Fibroblast of lung (primary cell): ENCODE measurements at regions not wholly inside any gene's neighbourhood (a gene's known extent, or its start where the extent isn't known, plus 50 kb on each side); places are given as distances from the start of the nearest gene placed in this dataset.

Source experiments
- DNase-seq, 2 donors: peaks; one replicate each; pipeline versions ENCODE4 v3.0.0 to v3.0.0-alpha.2; 2010; ENCODE audit warnings: low read depth in 2 of 2
- H2AFZ ChIP-seq: 2 replicates; pipeline ENCODE4 v1.5.1; 2012; ENCODE audit warnings: low read length, control low read depth, inconsistent platforms
- H3K27ac ChIP-seq: 2 replicates; pipeline ENCODE4 v1.5.1; 2011; ENCODE audit warnings: low read length, control low read depth; ENCODE audit not compliant: insufficient read depth
- H3K27me3 ChIP-seq: 2 replicates; pipeline ENCODE4 v1.5.1; 2011; ENCODE audit warnings: mild to moderate bottlenecking, low read length; ENCODE audit not compliant: control insufficient read depth, insufficient read depth
- H3K36me3 ChIP-seq: 2 replicates; pipeline ENCODE4 v1.5.1; 2011; ENCODE audit warnings: low read length; ENCODE audit not compliant: control insufficient read depth, insufficient read depth
- H3K4me1 ChIP-seq: 2 replicates; pipeline ENCODE4 v1.5.1; 2011; ENCODE audit warnings: low read length; ENCODE audit not compliant: control insufficient read depth, insufficient read depth; ENCODE audit errors: extremely low read depth
- H3K4me2 ChIP-seq: 2 replicates; pipeline ENCODE4 v1.5.1; 2011; ENCODE audit warnings: low read length, control low read depth; ENCODE audit not compliant: insufficient read depth; ENCODE audit errors: extremely low read depth
- H3K4me3 ChIP-seq, 4 experiments: fragments of 200-600 bp in 1 of 4; sonication (generic) in 1 of 4; replicated peaks in 1 of 4; 2 replicates each; pipeline ENCODE4 v1.5.1; 2011 to 2016; ENCODE audit warnings: low read length in 4 of 4, low read depth in 3 of 4, mild to moderate bottlenecking in 3 of 4, control low read depth in 2 of 4, inconsistent platforms in 1 of 4, mixed read lengths in 1 of 4; ENCODE audit not compliant: insufficient read depth in 1 of 4; ENCODE audit errors: control extremely low read depth in 1 of 4
- H3K79me2 ChIP-seq: 2 replicates; pipeline ENCODE4 v1.5.1; 2012; ENCODE audit warnings: mild to moderate bottlenecking, low read length, inconsistent platforms; ENCODE audit not compliant: control insufficient read depth, insufficient read depth
- H3K9ac ChIP-seq: 2 replicates; pipeline ENCODE4 v1.5.1; 2011; ENCODE audit warnings: mild to moderate bottlenecking, low read length, control low read depth; ENCODE audit not compliant: insufficient read depth
- H3K9me3 ChIP-seq: 2 replicates; pipeline ENCODE4 v1.5.1; 2012; ENCODE audit warnings: low read depth, low read length; ENCODE audit not compliant: control insufficient read depth, insufficient read depth
- H4K20me1 ChIP-seq: 2 replicates; pipeline ENCODE4 v1.5.1; 2011; ENCODE audit warnings: low read length; ENCODE audit not compliant: control insufficient read depth, insufficient read depth; ENCODE audit errors: extremely low read depth
- EZH2 ChIP-seq: IDR thresholded peaks from 2 replicates; pipeline ENCODE4 v1.5.1; 2012; ENCODE audit warnings: low read length, control low read depth, mild to moderate bottlenecking; ENCODE audit errors: missing control alignments
- TF ChIP-seq, protein P1 (sequence below), 2 donors: IDR thresholded peaks in 1 of 2; conservative IDR thresholded peaks in 1 of 2; 1 replicate in 1 of 2; 2 replicates in 1 of 2; pipeline ENCODE4 v1.5.1; 2011 to 2012; ENCODE audit warnings: low read length in 2 of 2, control low read depth in 1 of 2, inconsistent platforms in 1 of 2, low read depth in 1 of 2, mild to moderate bottlenecking in 1 of 2

DNA sequence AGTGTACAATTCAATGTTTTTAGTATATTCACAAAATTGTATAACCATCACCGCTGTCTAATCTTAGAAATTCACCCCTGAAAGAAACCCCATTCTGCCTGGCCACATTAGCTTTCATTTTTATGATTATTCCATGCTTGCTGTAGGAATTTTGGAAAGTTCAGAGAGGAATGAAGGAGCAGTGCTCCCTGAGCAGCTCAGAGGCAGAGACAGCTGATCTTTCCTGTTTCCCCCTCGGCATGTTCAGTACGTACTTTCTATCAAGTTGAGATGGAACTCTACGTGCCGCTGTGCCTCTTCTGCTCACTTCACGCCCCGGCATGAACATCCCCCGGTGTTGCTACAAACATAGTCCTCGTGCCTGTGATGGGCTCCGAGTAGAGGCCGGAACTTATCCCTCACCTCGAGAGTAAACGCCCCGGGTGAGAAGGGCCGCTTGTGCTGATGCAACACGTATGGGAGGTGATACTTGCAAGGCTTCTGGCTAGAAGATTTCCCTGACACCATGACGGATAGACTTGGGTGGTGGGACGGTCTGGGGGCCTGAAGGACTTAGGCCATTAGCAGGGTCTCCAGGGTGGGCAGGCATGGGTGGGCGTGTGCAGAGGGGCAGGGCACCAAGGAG lies 79.2 kb upstream of the CIBAR2 start:
- Histone ChIP-seq H3K27ac (no peak overlapping the region), H3K79me2 (peaks cover 23% of the 10 kb centered on the region), H4K20me1 (no peaks in the 10 kb centered on the region), H3K4me2 (no peak overlapping the region), H3K9ac (no peak overlapping the region), H3K36me3 (peaks cover 2% of the 10 kb centered on the region), H3K4me1 (peaks cover 3% of the 10 kb centered on the region), H3K9me3 (no peaks in the 10 kb centered on the region), H2AFZ (no peak overlapping the region), H3K27me3 (no peaks in the 10 kb centered on the region), H3K4me3 (no peak overlapping the region)
- DNase-seq: no peak
- TF ChIP-seq, protein P1, sequence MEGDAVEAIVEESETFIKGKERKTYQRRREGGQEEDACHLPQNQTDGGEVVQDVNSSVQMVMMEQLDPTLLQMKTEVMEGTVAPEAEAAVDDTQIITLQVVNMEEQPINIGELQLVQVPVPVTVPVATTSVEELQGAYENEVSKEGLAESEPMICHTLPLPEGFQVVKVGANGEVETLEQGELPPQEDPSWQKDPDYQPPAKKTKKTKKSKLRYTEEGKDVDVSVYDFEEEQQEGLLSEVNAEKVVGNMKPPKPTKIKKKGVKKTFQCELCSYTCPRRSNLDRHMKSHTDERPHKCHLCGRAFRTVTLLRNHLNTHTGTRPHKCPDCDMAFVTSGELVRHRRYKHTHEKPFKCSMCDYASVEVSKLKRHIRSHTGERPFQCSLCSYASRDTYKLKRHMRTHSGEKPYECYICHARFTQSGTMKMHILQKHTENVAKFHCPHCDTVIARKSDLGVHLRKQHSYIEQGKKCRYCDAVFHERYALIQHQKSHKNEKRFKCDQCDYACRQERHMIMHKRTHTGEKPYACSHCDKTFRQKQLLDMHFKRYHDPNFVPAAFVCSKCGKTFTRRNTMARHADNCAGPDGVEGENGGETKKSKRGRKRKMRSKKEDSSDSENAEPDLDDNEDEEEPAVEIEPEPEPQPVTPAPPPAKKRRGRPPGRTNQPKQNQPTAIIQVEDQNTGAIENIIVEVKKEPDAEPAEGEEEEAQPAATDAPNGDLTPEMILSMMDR (conservative IDR thresholded peaks at IDR 0.05 in 1 of 2, IDR thresholded peaks at IDR 0.05 in 1 of 2; ENCODE audit: low read depth in 1 of 2, low read length in 2 of 2): no peak
- TF ChIP-seq EZH2: no peak

DNA sequence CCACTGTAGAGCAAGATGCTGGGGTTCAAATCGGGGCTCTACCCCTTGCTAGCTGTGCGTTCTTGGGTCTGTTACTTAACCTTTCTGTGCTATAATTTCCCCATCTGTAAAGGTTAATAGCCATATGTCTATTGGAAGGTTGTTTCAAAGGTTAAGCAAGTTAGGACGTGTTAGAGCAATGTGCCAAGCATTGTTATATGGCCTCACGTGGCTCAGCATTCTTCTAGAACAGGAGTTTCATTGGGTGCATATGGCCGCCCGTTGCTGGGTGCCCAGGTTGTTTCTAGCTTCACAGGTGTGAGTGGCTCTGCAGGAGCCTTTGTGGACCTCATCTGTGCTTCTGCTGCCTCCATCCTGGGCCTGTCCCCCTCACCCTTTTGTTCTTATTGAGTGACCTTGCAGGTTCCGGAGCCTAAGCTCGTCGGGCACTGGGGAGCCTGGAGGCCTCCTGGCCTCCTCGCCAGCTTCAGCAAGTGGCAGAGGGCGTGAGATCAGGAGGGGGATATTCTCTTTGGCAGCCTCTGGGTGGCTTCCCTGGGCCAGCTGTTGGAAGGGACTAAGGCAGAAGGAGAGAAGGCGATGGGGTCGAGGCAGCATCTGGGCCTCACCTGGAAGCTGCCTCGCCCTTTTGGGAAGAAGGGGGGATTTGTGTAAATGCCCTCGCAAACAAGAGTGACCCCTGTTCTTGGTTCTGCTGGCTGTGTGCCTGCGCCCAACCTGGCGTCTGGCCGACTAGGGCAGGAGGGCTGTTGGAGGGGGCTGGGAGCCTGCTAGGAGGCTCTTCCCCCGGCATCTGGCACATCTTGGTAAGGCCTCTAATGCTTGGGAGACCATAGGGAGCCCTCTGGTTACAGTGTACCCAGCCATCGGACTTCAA lies 80.2 kb upstream of the CIBAR2 start:
- H3K36me3 ChIP-seq: peaks cover 2% of the 10 kb centered on the region
- no peak overlapping the region for H2AFZ ChIP-seq
- peak overlapping the region; percentile 48 for H3K27ac ChIP-seq
- H4K20me1 ChIP-seq: no peaks in the 10 kb centered on the region
- peak overlapping the region; percentile 4 for H3K4me2 ChIP-seq
- H3K4me1 ChIP-seq: no peaks in the 10 kb centered on the region
- peaks cover 20% of the 10 kb centered on the region for H3K79me2 ChIP-seq
- no peaks in the 10 kb centered on the region for H3K27me3 ChIP-seq
- H3K4me3 ChIP-seq: no peak overlapping the region
- H3K9me3 ChIP-seq: no peaks in the 10 kb centered on the region
- no peak overlapping the region for H3K9ac ChIP-seq
- TF ChIP-seq, protein P1 (conservative IDR thresholded peaks at IDR 0.05 in 1 of 2, IDR thresholded peaks at IDR 0.05 in 1 of 2; ENCODE audit: low read depth in 1 of 2, low read length in 2 of 2): no peak
- TF ChIP-seq EZH2: no peak
- DNase-seq: no peak

DNA sequence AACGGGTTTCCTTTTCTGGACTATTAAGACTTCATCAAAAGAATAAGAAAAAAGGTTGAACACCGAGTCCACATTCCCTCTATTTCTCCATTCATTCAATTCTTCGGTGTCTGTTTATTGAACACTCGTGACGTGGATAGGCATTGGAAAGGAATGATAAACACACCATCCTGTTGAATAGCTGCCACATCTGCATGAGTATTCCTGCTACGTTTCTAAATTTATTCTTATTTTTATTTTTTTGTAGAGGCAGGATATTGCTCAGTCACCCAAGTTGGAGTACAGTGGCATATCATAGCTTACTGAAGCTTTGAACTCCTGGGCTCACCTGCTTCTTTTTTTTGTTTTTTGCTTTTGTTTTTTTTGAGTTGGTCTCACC lies 80.8 kb upstream of the CIBAR2 start:
- H3K27me3 ChIP-seq: no peaks in the 10 kb centered on the region
- no peaks in the 10 kb centered on the region for H3K36me3 ChIP-seq
- TF ChIP-seq, protein P1 (conservative IDR thresholded peaks at IDR 0.05 in 1 of 2, IDR thresholded peaks at IDR 0.05 in 1 of 2; ENCODE audit: low read depth in 1 of 2, low read length in 2 of 2): no peak
- TF ChIP-seq EZH2: no peak
- no peak overlapping the region for H3K4me3 ChIP-seq
- no peak overlapping the region for H2AFZ ChIP-seq
- peak overlapping the region; percentile 4 for H3K4me2 ChIP-seq
- peak; percentile 58 to 78 for DNase-seq
- no peaks in the 10 kb centered on the region for H4K20me1 ChIP-seq
- peak overlapping the region; percentile 48 for H3K27ac ChIP-seq
- no peaks in the 10 kb centered on the region for H3K9me3 ChIP-seq
- no peaks in the 10 kb centered on the region for H3K4me1 ChIP-seq
- H3K79me2 ChIP-seq: peaks cover 20% of the 10 kb centered on the region
- H3K9ac ChIP-seq: no peak overlapping the region
